ENCODE measurements at regions not wholly inside any gene's neighbourhood (a gene's known extent, or its start where the extent isn't known, plus 50 kb on each side); places are given as distances from the start of the nearest gene placed in this dataset.

GRCh38 chr6:1053586-1053985, 258.3 kb upstream of the FOXQ1 start:
- DNase-seq = no peak

GRCh38 chr6:1052262-1052661, 259.6 kb upstream of the FOXQ1 start:
- no peak for DNase-seq

- no peak for DNase-seq
Measured at GRCh38 chr6:1049900-1050299, 262.0 kb upstream of the FOXQ1 start.

GRCh38 chr6:1049170-1049569, 262.7 kb upstream of the FOXQ1 start:
- DNase-seq = no peak

- DNase-seq = no peak
Measured at GRCh38 chr6:1047981-1048541, 263.8 kb upstream of the FOXQ1 start.

GRCh38 chr6:1045239-1045638, 266.7 kb upstream of the FOXQ1 start:
- no peak for DNase-seq

GRCh38 chr6:1044040-1044836, 267.7 kb upstream of the FOXQ1 start:
- no peak for DNase-seq

- DNase-seq = no peak
Measured at GRCh38 chr6:1043458-1043836, 268.5 kb upstream of the FOXQ1 start.

GRCh38 chr6:1042583-1043457, 269.1 kb upstream of the FOXQ1 start:
- DNase-seq = no peak

- no peak for DNase-seq
Measured at GRCh38 chr6:1040393-1040792, 271.5 kb upstream of the FOXQ1 start.

- DNase-seq = no peak
Measured at GRCh38 chr6:1039746-1040145, 272.2 kb upstream of the FOXQ1 start.

- no peak for DNase-seq
Measured at GRCh38 chr6:1039191-1039590, 272.7 kb upstream of the FOXQ1 start.

GRCh38 chr6:1037430-1038202, 274.3 kb upstream of the FOXQ1 start:
- DNase-seq = no peak

GRCh38 chr6:1035401-1035800, 276.5 kb upstream of the FOXQ1 start:
- no peak for DNase-seq

GRCh38 chr6:1031720-1032119, 280.2 kb upstream of the FOXQ1 start:
- DNase-seq = no peak

GRCh38 chr6:1029141-1029540, 282.8 kb upstream of the FOXQ1 start:
- no peak for DNase-seq

GRCh38 chr6:1028723-1029122, 283.2 kb upstream of the FOXQ1 start:
- no peak for DNase-seq

GRCh38 chr6:1027795-1028569, 283.9 kb upstream of the FOXQ1 start:
- no peak for DNase-seq

GRCh38 chr6:1027109-1027794, 284.6 kb upstream of the FOXQ1 start:
- DNase-seq = no peak

- no peak for DNase-seq
Measured at GRCh38 chr6:1025821-1026220, 286.1 kb upstream of the FOXQ1 start.

- DNase-seq = no peak
Measured at GRCh38 chr6:1024587-1024986, 287.3 kb upstream of the FOXQ1 start.

GRCh38 chr6:1024161-1024560, 287.7 kb upstream of the FOXQ1 start:
- no peak for DNase-seq
